GM18499 (cell line): ENCODE measurements at regions not wholly inside any gene's neighbourhood (a gene's known extent, or its start where the extent isn't known, plus 50 kb on each side); places are given as distances from the start of the nearest gene placed in this dataset.
"Not testable (repeated sequence)": the region's sequence is repeated elsewhere in the genome, so short reads cannot be mapped to it uniquely, and the experiment has no call there.

ENCODE experiments used
- ATAC-seq: cut with Tn5 transposase; IDR thresholded peaks from one replicate; pipeline ENCODE4 v1.9.1; 2021; ENCODE audit warnings: moderate number of reproducible peaks; ENCODE audit not compliant: insufficient read depth, unreplicated experiment

GRCh38 chr3:66629150-66629981 is 128.5 kb upstream of the LRIG1 start:
- no peak for ATAC-seq

- ATAC-seq, result no peak
Measured at GRCh38 chr3:66629982-66630368, 129.2 kb upstream of the LRIG1 start.

GRCh38 chr3:66633402-66634381 is 132.9 kb upstream of the LRIG1 start:
- no peak for ATAC-seq

DNA sequence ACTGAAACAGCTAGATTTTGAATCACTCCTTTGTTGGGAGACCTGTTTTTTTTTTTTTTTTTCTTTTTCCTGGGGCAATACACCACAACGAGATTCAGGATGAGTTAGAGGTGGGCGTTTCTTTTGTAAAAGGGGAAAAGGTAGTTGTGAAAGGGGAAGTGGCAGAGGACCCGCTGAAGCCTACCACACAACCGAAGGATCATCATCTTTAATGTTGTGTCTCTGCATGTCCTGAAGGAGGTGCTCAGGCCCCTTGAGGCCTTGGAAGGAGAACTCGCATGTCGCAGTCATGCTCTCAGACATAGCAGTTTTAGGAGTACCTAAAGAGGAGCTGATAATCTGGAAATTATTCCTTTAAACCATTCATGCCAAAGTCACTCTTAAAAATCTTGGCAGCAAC is 137.9 kb upstream of the LRIG1 start:
- no peak for ATAC-seq

- no peak for ATAC-seq
Measured at GRCh38 chr3:66639809-66640356, 139.1 kb upstream of the LRIG1 start.

GRCh38 chr3:66642019-66642418 is 141.2 kb upstream of the LRIG1 start:
- no peak for ATAC-seq

DNA sequence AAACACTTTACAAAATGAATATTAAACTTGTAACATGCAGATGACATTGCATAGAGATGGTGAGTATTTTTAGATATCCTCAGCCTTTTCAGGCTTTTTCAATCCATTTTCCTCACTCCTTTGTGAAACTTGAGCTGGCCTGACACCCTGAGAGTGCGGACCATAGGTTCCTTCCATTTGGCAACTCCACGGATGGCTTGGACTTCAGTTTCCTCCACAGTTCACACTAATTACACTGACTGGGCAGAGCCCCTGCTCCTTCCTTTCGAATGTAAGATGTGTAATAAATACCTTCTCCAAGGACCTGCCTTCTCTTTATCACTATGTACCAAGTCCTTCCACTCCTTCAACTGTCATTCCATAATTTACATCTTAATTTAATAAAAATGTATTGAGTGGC is 141.7 kb upstream of the LRIG1 start:
- ATAC-seq, result no peak

DNA sequence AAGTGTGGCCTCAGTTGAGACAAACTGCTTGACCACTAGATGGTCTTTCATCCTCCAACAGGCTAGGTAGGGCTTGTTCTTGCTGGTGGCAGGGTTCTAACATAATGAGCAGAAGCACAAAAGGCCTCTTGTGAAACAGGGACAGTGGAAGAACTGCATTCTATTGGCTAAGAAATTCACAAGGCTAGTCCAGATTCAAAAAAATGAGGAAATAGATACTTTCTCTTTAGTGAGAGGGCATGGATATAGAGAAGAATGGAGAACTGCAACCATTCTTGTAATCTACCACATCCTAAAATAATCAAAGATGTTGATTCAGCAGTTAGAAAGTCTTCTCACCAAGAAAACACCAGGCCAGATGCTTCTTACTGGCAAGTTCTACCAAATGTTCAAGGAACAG is 143.7 kb upstream of the LRIG1 start:
- no peak for ATAC-seq

DNA sequence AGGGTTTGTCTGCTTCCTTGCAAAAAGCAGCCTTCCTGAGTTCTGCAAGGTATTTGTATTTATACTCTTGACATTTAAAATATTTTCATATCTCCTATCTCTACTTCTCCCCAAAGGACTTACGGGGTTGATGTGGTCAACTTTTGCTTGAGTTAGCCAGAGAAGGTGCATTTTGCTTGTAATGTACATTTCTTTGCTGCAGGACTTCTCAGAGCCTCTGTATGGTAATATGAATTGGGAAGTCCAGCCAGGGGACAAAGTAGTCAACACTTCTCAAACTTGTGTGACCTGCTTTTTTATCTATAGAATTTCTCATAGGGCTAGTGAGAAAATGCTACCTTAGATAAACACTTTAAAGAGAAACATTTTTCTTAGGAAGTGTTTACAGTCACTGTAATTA is 148.2 kb upstream of the LRIG1 start:
- no peak for ATAC-seq

GRCh38 chr3:66651520-66651919 is 150.7 kb upstream of the LRIG1 start:
- not testable (repeated sequence) for ATAC-seq

DNA sequence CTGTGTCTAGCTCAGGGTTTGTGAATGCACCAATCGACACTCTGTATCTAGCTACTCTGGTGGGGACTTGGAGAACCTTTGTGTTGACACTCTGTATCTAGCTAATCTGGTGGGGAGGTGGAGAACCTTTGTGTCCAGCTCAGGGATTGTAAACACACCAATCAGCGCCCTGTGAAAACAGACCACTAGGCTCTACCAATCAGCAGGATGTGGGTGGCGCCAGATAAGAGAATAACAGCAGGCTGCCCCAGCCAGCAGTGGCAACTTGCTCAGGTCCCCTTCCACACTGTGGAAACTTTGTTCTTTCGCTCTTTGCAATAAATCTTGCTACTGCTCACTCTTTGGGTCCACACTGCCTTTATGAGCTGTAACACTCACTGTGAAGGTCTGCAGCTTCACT is 151.3 kb upstream of the LRIG1 start:
- ATAC-seq, result not testable (repeated sequence)

DNA sequence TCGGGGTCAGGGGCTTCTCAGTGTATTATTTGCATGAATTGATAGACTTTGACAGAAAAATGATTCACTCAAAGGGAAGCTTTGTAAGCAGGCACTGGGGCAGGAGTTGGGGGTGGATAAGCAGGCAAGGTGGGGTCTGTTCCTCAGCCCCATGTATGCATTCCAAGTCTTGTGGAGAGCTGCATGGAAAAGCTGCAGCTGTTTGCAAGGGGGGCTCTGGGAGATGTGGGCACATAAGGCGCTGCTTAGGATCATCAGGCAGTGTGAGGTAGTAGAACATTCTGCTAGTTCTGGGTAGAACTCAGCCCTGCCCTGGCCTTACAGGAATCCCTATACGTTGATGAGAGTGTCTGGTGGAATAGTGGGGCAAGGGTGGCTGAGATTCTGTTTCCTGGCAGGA is 154.2 kb upstream of the LRIG1 start:
- ATAC-seq, result no peak

DNA sequence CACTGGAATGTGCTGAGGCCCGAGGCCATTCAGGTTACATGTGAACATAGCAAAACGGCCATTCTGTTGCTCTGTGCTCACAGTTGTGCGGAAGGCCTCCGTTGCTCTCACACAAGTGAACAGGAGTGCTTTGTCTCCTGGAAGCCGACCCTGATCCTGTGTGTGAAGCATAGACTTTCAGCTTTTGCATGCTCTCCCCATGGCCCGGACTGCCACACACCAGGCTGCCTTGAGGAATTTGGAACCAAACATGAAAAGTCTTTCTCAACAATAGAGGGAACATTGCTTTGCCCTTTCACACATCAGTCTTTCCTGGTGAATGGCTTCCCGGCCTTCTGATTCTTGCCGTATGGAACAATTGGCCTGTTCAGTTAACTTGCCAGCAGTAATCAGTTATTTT is 154.8 kb upstream of the LRIG1 start:
- no peak for ATAC-seq

DNA sequence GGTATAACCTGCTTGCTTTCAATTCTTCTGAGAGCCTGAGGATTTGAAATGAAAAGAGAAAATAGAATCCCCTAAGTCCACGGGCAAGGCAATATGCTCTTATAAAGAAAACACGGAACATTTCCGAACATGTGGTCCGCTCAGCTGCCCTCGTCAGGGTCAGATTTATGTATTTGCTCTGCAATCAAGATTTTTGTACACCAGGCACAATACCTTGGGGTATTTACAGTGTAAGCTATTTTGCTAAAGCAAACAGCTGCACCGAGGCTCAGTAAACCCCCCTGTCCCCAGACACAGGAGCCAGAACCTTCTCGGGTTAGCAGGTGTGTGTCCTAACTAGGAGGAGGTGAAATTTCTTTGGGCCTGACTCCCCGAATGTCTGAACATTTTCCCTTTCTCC is 155.8 kb upstream of the LRIG1 start:
- no peak for ATAC-seq

DNA sequence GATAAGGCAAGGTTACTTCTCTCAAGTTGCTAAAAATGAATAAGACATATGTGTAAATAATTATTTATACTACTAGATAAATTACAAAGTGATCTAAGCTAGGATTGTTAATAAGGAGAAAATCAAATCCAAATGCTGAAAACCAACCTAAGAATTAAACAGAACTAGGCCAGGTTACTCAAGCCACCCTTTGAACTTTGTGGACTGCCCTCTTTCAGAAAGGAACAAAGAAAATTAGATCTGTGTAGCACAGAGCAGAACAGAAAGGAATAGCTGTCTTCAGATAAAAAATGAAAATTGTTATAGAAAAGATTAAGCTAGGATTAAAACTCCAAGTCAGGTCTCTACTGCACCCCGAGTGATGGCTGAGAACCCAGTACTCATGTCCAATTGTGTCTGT is 158.2 kb upstream of the LRIG1 start:
- ATAC-seq, result no peak

DNA sequence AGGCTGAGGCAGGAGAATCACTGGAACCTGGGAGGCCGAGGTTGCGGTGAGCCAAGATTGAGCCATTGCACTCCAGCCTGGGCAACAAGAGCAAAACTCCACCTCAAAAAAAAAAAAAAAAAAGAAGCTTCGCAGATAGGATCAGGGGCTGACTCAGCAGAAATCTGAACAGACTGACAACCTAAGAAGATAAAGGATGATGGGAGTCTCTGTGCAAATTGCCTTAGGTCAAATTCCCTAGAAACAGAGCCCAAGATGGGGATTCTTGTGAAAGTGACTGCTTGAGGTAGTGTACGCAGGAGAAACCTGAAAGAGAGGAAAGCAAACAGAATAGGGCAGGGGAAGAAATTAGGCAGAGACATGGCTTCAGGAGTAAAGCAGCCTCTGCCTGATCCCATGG is 160.8 kb upstream of the LRIG1 start:
- no peak for ATAC-seq

DNA sequence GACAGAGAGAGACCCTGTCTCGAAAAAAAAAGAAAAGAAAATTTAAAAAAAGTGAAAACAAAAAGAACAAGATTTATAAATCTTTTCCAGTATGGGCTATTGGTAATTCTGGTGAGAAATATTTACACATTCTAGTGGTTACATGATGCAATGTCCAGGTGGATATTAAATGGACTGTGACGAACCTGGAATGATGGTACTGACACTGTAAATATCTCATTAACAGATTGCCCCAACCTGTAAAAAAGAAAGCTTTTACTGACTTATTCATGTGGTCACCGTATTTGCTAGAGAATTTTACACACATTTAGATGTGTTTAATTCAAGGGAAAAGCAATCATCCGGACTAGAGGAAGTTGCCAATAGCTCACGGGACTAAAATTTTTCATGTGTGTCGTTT is 162.1 kb upstream of the LRIG1 start:
- ATAC-seq, result no peak

- no peak for ATAC-seq
Measured at GRCh38 chr3:66665021-66665695, 164.3 kb upstream of the LRIG1 start.

DNA sequence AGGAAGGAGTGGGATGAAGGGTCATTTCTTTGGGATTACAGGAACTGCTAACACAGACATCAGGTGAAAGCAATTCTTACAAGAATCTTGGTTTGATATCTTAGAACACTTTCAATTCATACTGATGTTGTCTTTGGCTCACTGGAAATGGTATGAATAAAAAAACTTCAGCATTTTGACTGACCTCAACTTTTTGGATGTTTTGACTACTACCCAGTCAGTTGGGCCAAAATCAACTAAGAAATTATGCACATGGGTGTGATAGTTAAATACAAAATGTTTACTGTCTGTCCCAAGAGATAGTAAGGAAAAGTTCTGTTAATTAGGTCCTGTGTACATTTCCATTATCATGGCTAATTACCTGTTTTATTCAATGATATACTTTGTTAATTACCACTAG is 165.5 kb upstream of the LRIG1 start:
- no peak for ATAC-seq

DNA sequence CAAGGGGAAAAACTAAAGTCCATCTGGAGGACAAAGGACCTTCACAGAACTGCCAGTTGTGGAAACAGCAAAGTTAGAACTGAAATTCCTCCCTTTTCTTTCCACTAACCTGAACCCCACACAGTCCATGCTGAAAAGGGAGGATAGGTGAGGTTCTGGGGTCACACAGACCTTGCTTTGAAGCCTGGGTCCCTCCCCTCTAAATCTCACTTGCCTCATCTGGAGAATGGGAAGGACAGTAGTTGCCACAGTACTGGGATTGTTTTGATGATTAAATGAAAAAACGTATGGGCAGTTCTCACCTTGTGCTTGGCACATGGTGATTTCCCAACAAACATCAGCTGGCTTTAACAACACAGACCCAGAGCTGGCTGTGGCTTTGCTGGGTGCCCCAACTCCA is 166.4 kb upstream of the LRIG1 start:
- ATAC-seq, result no peak

- ATAC-seq, result no peak
Measured at GRCh38 chr3:66671291-66671690, 170.5 kb upstream of the LRIG1 start.
